GM12891 (cell line): ENCODE measurements at regions not wholly inside any gene's neighbourhood (a gene's known extent, or its start where the extent isn't known, plus 50 kb on each side); places are given as distances from the start of the nearest gene placed in this dataset.

Experiments used
- PAX5 ChIP-seq: IDR thresholded peaks from 2 replicates; pipeline ENCODE4 v1.6.1; 2011; ENCODE audit warnings: low read length, moderate library complexity, mild to moderate bottlenecking; ENCODE audit not compliant: insufficient read depth, severe bottlenecking
- POLR2A ChIP-seq: IDR thresholded peaks from 2 replicates; pipeline ENCODE4 v1.6.1; 2011; ENCODE audit warnings: low read depth, low read length, control low read depth
- POLR2AphosphoS5 ChIP-seq: IDR thresholded peaks from 2 replicates; pipeline ENCODE4 v1.6.1; 2011; ENCODE audit warnings: low read depth, low read length, control low read depth
- POU2F2 ChIP-seq: IDR thresholded peaks from 2 replicates; pipeline ENCODE4 v1.6.1; 2011; ENCODE audit warnings: low read depth, mild to moderate bottlenecking, control low read depth, low read length, moderate library complexity
- SPI1 ChIP-seq: IDR thresholded peaks from 2 replicates; pipeline ENCODE4 v1.6.1; 2011; ENCODE audit warnings: low read depth, low read length, control low read depth
- TAF1 ChIP-seq: IDR thresholded peaks from 2 replicates; pipeline ENCODE4 v1.6.1; 2011; ENCODE audit warnings: low read depth, low read length, control low read depth

DNA sequence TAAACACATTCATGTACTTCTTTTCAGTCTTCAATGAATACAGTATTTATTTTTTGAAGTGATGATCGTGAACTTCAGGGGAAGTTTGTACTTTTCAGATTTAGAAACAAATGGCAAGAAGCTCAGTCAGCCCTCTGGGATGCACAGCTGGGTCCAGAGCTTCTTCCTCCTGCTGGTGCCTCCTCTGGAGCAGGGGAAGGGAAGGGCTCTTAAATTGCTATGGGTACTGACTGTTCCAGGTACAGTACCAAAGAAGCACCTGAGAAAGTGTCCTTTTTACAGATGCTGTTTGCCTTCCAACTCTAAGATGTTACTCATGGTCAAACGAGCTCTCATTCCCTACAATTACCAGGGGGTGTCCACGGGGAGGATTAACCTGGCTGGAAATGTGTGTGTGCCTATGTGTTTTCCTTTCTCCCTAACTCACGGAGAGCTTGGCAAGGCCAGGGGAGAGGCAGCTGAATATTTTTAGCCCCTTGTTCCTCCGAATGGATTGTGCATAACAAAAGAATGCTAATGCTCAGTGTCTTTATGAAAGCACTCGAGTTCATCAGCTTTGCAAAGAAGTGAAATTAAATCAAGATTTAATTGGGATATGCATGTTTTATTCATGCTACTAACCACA lies 313.7 kb upstream of the CADM1 start:
- TF ChIP-seq PAX5, result no peak
- no peak for TF ChIP-seq POLR2A
- TF ChIP-seq POLR2AphosphoS5, result no peak
- no peak for TF ChIP-seq SPI1
- no peak for TF ChIP-seq TAF1
- no peak for TF ChIP-seq POU2F2
